Activated CD4-positive, alpha-beta T cell treated with anti-CD3 and anti-CD28 coated beads for 4 hours (primary cell): ENCODE measurements at regions not wholly inside any gene's neighbourhood (a gene's known extent, or its start where the extent isn't known, plus 50 kb on each side); places are given as distances from the start of the nearest gene placed in this dataset.
A peak's percentile ranks its signal among the peaks of the same experiment; 100 is the strongest.

Experiments
- DNase-seq, 2 donors: peaks; one replicate each; pipeline ENCODE4 v3.0.0-alpha.2; 2020

- no peak for DNase-seq
Measured at GRCh38 chr10:78817804-78818203, 251.0 kb upstream of the ZMIZ1 start.

- DNase-seq = no peak
Measured at GRCh38 chr10:78819361-78820006, 249.3 kb upstream of the ZMIZ1 start.

- DNase-seq = no peak
Measured at GRCh38 chr10:78820007-78820362, 248.8 kb upstream of the ZMIZ1 start.

GRCh38 chr10:78821052-78821451 lies 247.7 kb upstream of the ZMIZ1 start:
- DNase-seq = no peak

- no peak for DNase-seq
Measured at GRCh38 chr10:78828647-78829539, 239.9 kb upstream of the ZMIZ1 start.

- no peak for DNase-seq
Measured at GRCh38 chr10:78829565-78829964, 239.2 kb upstream of the ZMIZ1 start.

GRCh38 chr10:78830062-78830975 lies 238.4 kb upstream of the ZMIZ1 start:
- no peak for DNase-seq

- no peak for DNase-seq
Measured at GRCh38 chr10:78830976-78831375, 237.8 kb upstream of the ZMIZ1 start.

- no peak for DNase-seq
Measured at GRCh38 chr10:78831461-78831860, 237.3 kb upstream of the ZMIZ1 start.

GRCh38 chr10:78832281-78832680 lies 236.5 kb upstream of the ZMIZ1 start:
- no peak for DNase-seq

- no peak for DNase-seq
Measured at GRCh38 chr10:78838141-78838657, 230.6 kb upstream of the ZMIZ1 start.

GRCh38 chr10:78843495-78843894 lies 225.3 kb upstream of the ZMIZ1 start:
- DNase-seq = no peak

- no peak for DNase-seq
Measured at GRCh38 chr10:78844960-78845607, 223.7 kb upstream of the ZMIZ1 start.

- DNase-seq = no peak
Measured at GRCh38 chr10:78846071-78846470, 222.7 kb upstream of the ZMIZ1 start.

- no peak for DNase-seq
Measured at GRCh38 chr10:78846760-78847159, 222.0 kb upstream of the ZMIZ1 start.

- no peak for DNase-seq
Measured at GRCh38 chr10:78847485-78847884, 221.3 kb upstream of the ZMIZ1 start.

- DNase-seq = no peak
Measured at GRCh38 chr10:78849115-78849514, 219.7 kb upstream of the ZMIZ1 start.

GRCh38 chr10:78849731-78850130 lies 219.0 kb upstream of the ZMIZ1 start:
- DNase-seq = no peak

- no peak for DNase-seq
Measured at GRCh38 chr10:78850644-78851435, 217.9 kb upstream of the ZMIZ1 start.

GRCh38 chr10:78851647-78852046 lies 217.1 kb upstream of the ZMIZ1 start:
- no peak for DNase-seq

- peak in 1 of 2 donors; percentile 7 for DNase-seq
Measured at GRCh38 chr10:78852466-78853240, 216.1 kb upstream of the ZMIZ1 start.
